ENCODE measurements at regions not wholly inside any gene's neighbourhood (a gene's known extent, or its start where the extent isn't known, plus 50 kb on each side); places are given as distances from the start of the nearest gene placed in this dataset.

- TF ChIP-seq ZNF274 (IDR thresholded peaks at IDR 0.05; ENCODE audit: low read depth, low read length) (no peak), SUZ12 (IDR thresholded peaks at IDR 0.05; ENCODE audit: extremely low read depth, insufficient read depth, insufficient read length) (no peak), YY1 (IDR thresholded peaks at IDR 0.05; ENCODE audit: insufficient read depth, insufficient read length) (no peak)
Measured at GRCh38 chr10:78974617-78975317, 94.0 kb upstream of the ZMIZ1 start.
